GM12878 (cell line): ENCODE measurements at regions not wholly inside any gene's neighbourhood (a gene's known extent, or its start where the extent isn't known, plus 50 kb on each side); places are given as distances from the start of the nearest gene placed in this dataset.

Experiments used
- BHLHE40 ChIP-seq, 2 experiments: fragments of 450-650 bp in 1 of 2; IDR thresholded peaks; 2 replicates each; pipeline ENCODE4 v1.6.1; 2011 to 2017; ENCODE audit warnings: low read depth in 2 of 2, borderline replicate concordance in 1 of 2, improper control_type of control experiment in 1 of 2, low read length in 1 of 2, mild to moderate bottlenecking in 1 of 2
- CHD4 ChIP-seq: fragments of 200-600 bp; sonication (generic); IDR thresholded peaks from 2 replicates; pipeline ENCODE4 v1.6.1; 2016; ENCODE audit warnings: mild to moderate bottlenecking
- CREM ChIP-seq: IDR thresholded peaks from 2 replicates; pipeline ENCODE4 v1.6.1; 2014; ENCODE audit warnings: antibody characterized with exemption, low read depth
- GABPA ChIP-seq: IDR thresholded peaks from 2 replicates; pipeline ENCODE4 v1.6.1; 2014; ENCODE audit warnings: antibody characterized with exemption, low read depth, mild to moderate bottlenecking, inconsistent platforms
- HSF1 ChIP-seq: fragments of 150-350 bp; IDR thresholded peaks from 2 replicates; pipeline ENCODE4 v1.6.1; 2014; ENCODE audit warnings: mild to moderate bottlenecking, low read depth, low read length
- IKZF1 ChIP-seq: fragments of 450-650 bp; conservative IDR thresholded peaks from 2 replicates; pipeline ENCODE4 v1.6.1; 2017; ENCODE audit warnings: antibody characterized with exemption, mild to moderate bottlenecking
- NFIC ChIP-seq: IDR thresholded peaks from 2 replicates; pipeline ENCODE4 v1.6.1; 2012; ENCODE audit warnings: low read depth, mild to moderate bottlenecking, inconsistent platforms, low read length, moderate library complexity
- NRF1 ChIP-seq: conservative IDR thresholded peaks from 2 replicates; pipeline ENCODE4 v1.6.1; 2011; ENCODE audit warnings: mild to moderate bottlenecking, low read depth, low read length, improper control_type of control experiment
- RBBP5 ChIP-seq: fragments of 200-600 bp; sonication (generic); conservative IDR thresholded peaks from 2 replicates; pipeline ENCODE4 v1.6.1; 2016
- RCOR1 ChIP-seq: conservative IDR thresholded peaks from 2 replicates; pipeline ENCODE4 v1.6.1; 2012; ENCODE audit warnings: low read depth, low read length, improper control_type of control experiment
- RUNX3 ChIP-seq: IDR thresholded peaks from 2 replicates; pipeline ENCODE4 v1.6.1; 2012; ENCODE audit warnings: low read length, inconsistent platforms
- SIN3A ChIP-seq: IDR thresholded peaks from 2 replicates; pipeline ENCODE4 v1.6.1; 2012; ENCODE audit warnings: low read depth, low read length, improper control_type of control experiment
- SMARCA5 ChIP-seq: fragments of 450-650 bp; IDR thresholded peaks from 2 replicates; pipeline ENCODE4 v1.6.1; 2017; ENCODE audit warnings: mild to moderate bottlenecking
- SMC3 ChIP-seq: IDR thresholded peaks from 2 replicates; pipeline ENCODE4 v1.6.1; 2011; ENCODE audit warnings: low read length, improper control_type of control experiment, borderline replicate concordance
- TCF7 ChIP-seq: IDR thresholded peaks from 2 replicates; pipeline ENCODE4 v1.6.1; 2014; ENCODE audit warnings: antibody characterized with exemption, borderline replicate concordance
- ZBTB4 ChIP-seq: fragments of 450-650 bp; formaldehyde crosslinking; IDR thresholded peaks from 2 replicates; pipeline ENCODE4 v1.4.0; 2022; ENCODE audit warnings: mild to moderate bottlenecking, moderate library complexity
- ZBTB40 ChIP-seq: fragments of 450-650 bp; IDR thresholded peaks from 2 replicates; pipeline ENCODE4 v1.6.1; 2016; ENCODE audit warnings: mild to moderate bottlenecking, moderate library complexity, borderline replicate concordance
- ZNF622 ChIP-seq: fragments of 450-650 bp; IDR thresholded peaks from 2 replicates; pipeline ENCODE4 v1.6.1; 2017; ENCODE audit warnings: mild to moderate bottlenecking, inconsistent platforms
- TF ChIP-seq, protein P1 (sequence below): fragments of 450-650 bp; IDR thresholded peaks from 2 replicates; pipeline ENCODE4 v1.6.1; 2017; ENCODE audit warnings: mild to moderate bottlenecking
- TF ChIP-seq, protein P2 (sequence below): fragments of 450-650 bp; conservative IDR thresholded peaks from 2 replicates; pipeline ENCODE4 v1.6.1; 2017; ENCODE audit warnings: mild to moderate bottlenecking, moderate library complexity

- TF ChIP-seq CHD4: no peak
- TF ChIP-seq, protein P1, sequence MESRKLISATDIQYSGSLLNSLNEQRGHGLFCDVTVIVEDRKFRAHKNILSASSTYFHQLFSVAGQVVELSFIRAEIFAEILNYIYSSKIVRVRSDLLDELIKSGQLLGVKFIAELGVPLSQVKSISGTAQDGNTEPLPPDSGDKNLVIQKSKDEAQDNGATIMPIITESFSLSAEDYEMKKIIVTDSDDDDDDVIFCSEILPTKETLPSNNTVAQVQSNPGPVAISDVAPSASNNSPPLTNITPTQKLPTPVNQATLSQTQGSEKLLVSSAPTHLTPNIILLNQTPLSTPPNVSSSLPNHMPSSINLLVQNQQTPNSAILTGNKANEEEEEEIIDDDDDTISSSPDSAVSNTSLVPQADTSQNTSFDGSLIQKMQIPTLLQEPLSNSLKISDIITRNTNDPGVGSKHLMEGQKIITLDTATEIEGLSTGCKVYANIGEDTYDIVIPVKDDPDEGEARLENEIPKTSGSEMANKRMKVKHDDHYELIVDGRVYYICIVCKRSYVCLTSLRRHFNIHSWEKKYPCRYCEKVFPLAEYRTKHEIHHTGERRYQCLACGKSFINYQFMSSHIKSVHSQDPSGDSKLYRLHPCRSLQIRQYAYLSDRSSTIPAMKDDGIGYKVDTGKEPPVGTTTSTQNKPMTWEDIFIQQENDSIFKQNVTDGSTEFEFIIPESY: no peak
- peak; percentile 54; the same call in 1 of the 2 replicates for TF ChIP-seq NFIC
- TF ChIP-seq RCOR1: no peak
- TF ChIP-seq IKZF1: no peak
- 0 out of 2 replicates have a peak, but pooled peaks have one; percentile 24 for TF ChIP-seq CREM
- no peak for TF ChIP-seq SMC3
- TF ChIP-seq, protein P2, sequence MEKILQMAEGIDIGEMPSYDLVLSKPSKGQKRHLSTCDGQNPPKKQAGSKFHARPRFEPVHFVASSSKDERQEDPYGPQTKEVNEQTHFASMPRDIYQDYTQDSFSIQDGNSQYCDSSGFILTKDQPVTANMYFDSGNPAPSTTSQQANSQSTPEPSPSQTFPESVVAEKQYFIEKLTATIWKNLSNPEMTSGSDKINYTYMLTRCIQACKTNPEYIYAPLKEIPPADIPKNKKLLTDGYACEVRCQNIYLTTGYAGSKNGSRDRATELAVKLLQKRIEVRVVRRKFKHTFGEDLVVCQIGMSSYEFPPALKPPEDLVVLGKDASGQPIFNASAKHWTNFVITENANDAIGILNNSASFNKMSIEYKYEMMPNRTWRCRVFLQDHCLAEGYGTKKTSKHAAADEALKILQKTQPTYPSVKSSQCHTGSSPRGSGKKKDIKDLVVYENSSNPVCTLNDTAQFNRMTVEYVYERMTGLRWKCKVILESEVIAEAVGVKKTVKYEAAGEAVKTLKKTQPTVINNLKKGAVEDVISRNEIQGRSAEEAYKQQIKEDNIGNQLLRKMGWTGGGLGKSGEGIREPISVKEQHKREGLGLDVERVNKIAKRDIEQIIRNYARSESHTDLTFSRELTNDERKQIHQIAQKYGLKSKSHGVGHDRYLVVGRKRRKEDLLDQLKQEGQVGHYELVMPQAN: no peak
- no peak for TF ChIP-seq RBBP5
- TF ChIP-seq BHLHE40 (IDR thresholded peaks at IDR 0.05; ENCODE audit: borderline replicate concordance in 1 of 2, low read depth in 2 of 2, low read length in 1 of 2): no peak
- no peak for TF ChIP-seq HSF1
- TF ChIP-seq ZNF622: no peak
- TF ChIP-seq GABPA: no peak
- no peak for TF ChIP-seq ZBTB4 (CRISPR knock-in tag)
- no peak for TF ChIP-seq SIN3A
- TF ChIP-seq RUNX3: peak; percentile 74
- no peak for TF ChIP-seq TCF7
- TF ChIP-seq NRF1: no peak
- TF ChIP-seq SMARCA5: no peak
- no peak for TF ChIP-seq ZBTB40
These were observed 498.4 kb downstream of the PDGFC start (continued) for GRCh38 chr4:156473151-156473550.
